MV-4-11 (cell line): ENCODE measurements at regions not wholly inside any gene's neighbourhood (a gene's known extent, or its start where the extent isn't known, plus 50 kb on each side); places are given as distances from the start of the nearest gene placed in this dataset.
A peak's percentile ranks its signal among the peaks of the same experiment; 100 is the strongest.

ENCODE experiments used
- DNase-seq: peaks from one replicate; lab custom pipeline; 2025; lab: John Stamatoyannopoulos, UW

- no peak for DNase-seq
Measured at GRCh38 chr5:9920697-9921096, 290.5 kb upstream of the TAS2R1 start.

- DNase-seq = no peak
Measured at GRCh38 chr5:9919306-9920030, 289.3 kb upstream of the TAS2R1 start.

GRCh38 chr5:9905661-9906060 lies 275.5 kb upstream of the TAS2R1 start:
- DNase-seq = no peak

GRCh38 chr5:9903801-9904200 lies 273.6 kb upstream of the TAS2R1 start:
- no peak for DNase-seq

- DNase-seq = peak; percentile 9
Measured at GRCh38 chr5:9898319-9898718, 268.2 kb upstream of the TAS2R1 start.

- no peak for DNase-seq
Measured at GRCh38 chr5:9895302-9895645, 265.1 kb upstream of the TAS2R1 start.

- no peak for DNase-seq
Measured at GRCh38 chr5:9894571-9895301, 264.6 kb upstream of the TAS2R1 start.

- DNase-seq = no peak
Measured at GRCh38 chr5:9892696-9893095, 262.5 kb upstream of the TAS2R1 start.

GRCh38 chr5:9889511-9889910 lies 259.4 kb upstream of the TAS2R1 start:
- no peak for DNase-seq

GRCh38 chr5:9888501-9888901 lies 258.4 kb upstream of the TAS2R1 start:
- no peak for DNase-seq

- no peak for DNase-seq
Measured at GRCh38 chr5:9885164-9885563, 255.0 kb upstream of the TAS2R1 start.

- no peak for DNase-seq
Measured at GRCh38 chr5:9878206-9878605, 248.1 kb upstream of the TAS2R1 start.

GRCh38 chr5:9877488-9877887 lies 247.3 kb upstream of the TAS2R1 start:
- DNase-seq = no peak

- DNase-seq = no peak
Measured at GRCh38 chr5:9876451-9876850, 246.3 kb upstream of the TAS2R1 start.

GRCh38 chr5:9869616-9870288 lies 239.6 kb upstream of the TAS2R1 start:
- no peak for DNase-seq

GRCh38 chr5:9865574-9865973 lies 235.4 kb upstream of the TAS2R1 start:
- no peak for DNase-seq

- DNase-seq = no peak
Measured at GRCh38 chr5:9864791-9865190, 234.6 kb upstream of the TAS2R1 start.

GRCh38 chr5:9863486-9863885 lies 233.3 kb upstream of the TAS2R1 start:
- no peak for DNase-seq

- no peak for DNase-seq
Measured at GRCh38 chr5:9861666-9862256, 231.6 kb upstream of the TAS2R1 start.

GRCh38 chr5:9859808-9860207 lies 229.7 kb upstream of the TAS2R1 start:
- no peak for DNase-seq

- DNase-seq = no peak
Measured at GRCh38 chr5:9858043-9858442, 227.9 kb upstream of the TAS2R1 start.

- no peak for DNase-seq
Measured at GRCh38 chr5:9853309-9853708, 223.2 kb upstream of the TAS2R1 start.

- no peak for DNase-seq
Measured at GRCh38 chr5:9852671-9853070, 222.5 kb upstream of the TAS2R1 start.
